ENCODE measurements at regions not wholly inside any gene's neighbourhood (a gene's known extent, or its start where the extent isn't known, plus 50 kb on each side); places are given as distances from the start of the nearest gene placed in this dataset.

- DNase-seq = no peak
Measured at GRCh38 chr2:236748801-236749200, 179.2 kb downstream of the ACKR3 start.

- no peak for DNase-seq
Measured at GRCh38 chr2:236749346-236749745, 179.7 kb downstream of the ACKR3 start.

GRCh38 chr2:236752096-236752495 is 182.5 kb downstream of the ACKR3 start:
- DNase-seq = no peak

GRCh38 chr2:236753606-236754270 is 184.1 kb downstream of the ACKR3 start:
- DNase-seq = peak; percentile 85

- peak; percentile 58 for DNase-seq
Measured at GRCh38 chr2:236754271-236754944, 184.8 kb downstream of the ACKR3 start.

- no peak for DNase-seq
Measured at GRCh38 chr2:236755278-236755840, 185.7 kb downstream of the ACKR3 start.

- DNase-seq = no peak
Measured at GRCh38 chr2:236758406-236758805, 188.8 kb downstream of the ACKR3 start.

- no peak for DNase-seq
Measured at GRCh38 chr2:236760246-236760645, 190.6 kb downstream of the ACKR3 start.

- DNase-seq = no peak
Measured at GRCh38 chr2:236761358-236761757, 191.7 kb downstream of the ACKR3 start.

GRCh38 chr2:236762628-236763027 is 193.0 kb downstream of the ACKR3 start:
- no peak for DNase-seq

GRCh38 chr2:236763857-236764256 is 194.2 kb downstream of the ACKR3 start:
- DNase-seq = no peak

- no peak for DNase-seq
Measured at GRCh38 chr2:236764716-236765115, 195.1 kb downstream of the ACKR3 start.

GRCh38 chr2:236765478-236765877 is 195.9 kb downstream of the ACKR3 start:
- no peak for DNase-seq

- no peak for DNase-seq
Measured at GRCh38 chr2:236766850-236767249, 197.2 kb downstream of the ACKR3 start.

- no peak for DNase-seq
Measured at GRCh38 chr2:236767941-236768340, 198.3 kb downstream of the ACKR3 start.

- DNase-seq = no peak
Measured at GRCh38 chr2:236768393-236769140, 198.9 kb downstream of the ACKR3 start.

- no peak for DNase-seq
Measured at GRCh38 chr2:236769981-236770671, 200.5 kb downstream of the ACKR3 start.

- no peak for DNase-seq
Measured at GRCh38 chr2:236772220-236772837, 202.7 kb downstream of the ACKR3 start.

- DNase-seq = no peak
Measured at GRCh38 chr2:236773206-236773605, 203.6 kb downstream of the ACKR3 start.

GRCh38 chr2:236774171-236774570 is 204.5 kb downstream of the ACKR3 start:
- DNase-seq = no peak

- DNase-seq = no peak
Measured at GRCh38 chr2:236775511-236775910, 205.9 kb downstream of the ACKR3 start.

GRCh38 chr2:236776206-236776605 is 206.6 kb downstream of the ACKR3 start:
- no peak for DNase-seq
